Upper lobe of left lung (tissue), 6 donors: ENCODE measurements at regions not wholly inside any gene's neighbourhood (a gene's known extent, or its start where the extent isn't known, plus 50 kb on each side); places are given as distances from the start of the nearest gene placed in this dataset.
"Not testable (repeated sequence)": the region's sequence is repeated elsewhere in the genome, so short reads cannot be mapped to it uniquely, and the experiment has no call there.

Experiments
- ATAC-seq, 2 donors: fragments of 200-7000 bp; cut with Tn5 transposase; one replicate each; pipeline ENCODE4 v1.9.1; 2022; ENCODE audit warnings: mild to moderate bottlenecking in 2 of 2, moderate library complexity in 2 of 2; ENCODE audit not compliant: low FRiP score in 2 of 2
- DNase-seq, 2 donors: peaks; one replicate each; pipeline ENCODE4 v3.0.0-alpha.2; 2019 to 2020
- H3K27ac ChIP-seq, 4 donors: fragments of 200-600 bp; sonication (generic); one replicate each; pipeline ENCODE4 v1.5.1; 2016 to 2019
- H3K27me3 ChIP-seq, 4 donors: fragments of 200-600 bp; sonication (generic); one replicate each; pipeline ENCODE4 v1.5.1; 2017 to 2019
- H3K36me3 ChIP-seq, 4 donors: fragments of 200-600 bp; sonication (generic); one replicate each; pipeline ENCODE4 v1.5.1; 2016 to 2019
- H3K4me1 ChIP-seq, 4 donors: fragments of 200-600 bp; sonication (generic); one replicate each; pipeline ENCODE4 v1.5.1; 2018 to 2019
- H3K4me3 ChIP-seq, 4 donors: fragments of 200-600 bp; sonication (generic); one replicate each; pipeline ENCODE4 v1.5.1; 2017 to 2019; ENCODE audit warnings: mild to moderate bottlenecking in 2 of 4, moderate library complexity in 1 of 4
- H3K9me3 ChIP-seq, 4 donors: fragments of 200-600 bp; sonication (generic); one replicate each; pipeline ENCODE4 v1.5.1; 2018 to 2019
- POLR2A ChIP-seq, 4 donors: fragments of 450-650 bp; IDR thresholded peaks; one replicate each; pipeline ENCODE4 v1.5.1; 2016 to 2017; ENCODE audit warnings: antibody characterized with exemption in 4 of 4, mild to moderate bottlenecking in 2 of 4
- WGBS, 2 donors: methylation state at CpG; one replicate each; pipeline ENCODE4 v1.1.5; 2017 to 2018; 5-methylcytosine and 5-hydroxymethylcytosine counted together
- donor health status: DM: no; HTN: no; CAD: no; lungs with moderate emphysema.
- donor health status: DM: no; HTN: yes; CAD: no; lungs with severe emphysema.

DNA sequence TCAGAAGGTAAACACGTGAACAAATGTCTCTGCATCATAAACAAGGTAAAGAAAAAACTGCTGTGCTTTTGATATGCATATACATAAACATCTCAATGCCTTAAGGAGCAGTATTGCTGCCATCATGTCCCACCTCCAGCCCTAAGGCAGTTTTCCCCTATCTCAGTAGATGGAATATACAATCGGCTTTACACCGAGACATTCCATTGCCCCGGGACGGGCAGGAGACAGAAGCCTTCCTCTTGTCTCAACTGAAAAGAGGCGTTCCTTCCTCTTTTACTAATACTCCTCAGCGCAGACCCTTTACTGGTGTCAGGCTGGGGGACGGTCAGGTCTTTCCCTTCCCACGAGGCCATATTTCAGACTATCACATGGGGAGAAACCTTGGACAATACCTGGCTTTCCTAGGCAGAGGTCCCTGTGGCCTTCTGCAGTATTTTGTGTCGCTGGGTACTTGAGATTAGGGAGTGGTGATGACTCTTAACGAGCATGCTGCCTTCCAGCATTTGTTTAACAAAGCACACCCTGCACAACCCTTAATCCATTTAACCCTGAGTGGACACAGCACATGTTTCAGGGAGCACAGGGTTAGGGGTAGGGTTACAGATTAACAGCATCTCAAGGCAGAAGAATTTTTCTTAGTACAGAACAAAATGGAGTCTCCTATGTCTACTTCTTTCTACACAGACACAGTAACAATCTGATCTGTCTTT, 65.4 kb downstream of the RBM11 start:
- Histone ChIP-seq H3K27ac (peak overlapping the region; percentile 48 to 72 (median 55)), H3K4me3 (peak overlapping the region in 3 of 4 donors; percentile 5 to 30 (median 25))
- not testable (repeated sequence) for H3K36me3 ChIP-seq, H3K4me1 ChIP-seq, ATAC-seq, H3K27me3 ChIP-seq, H3K9me3 ChIP-seq
- peak in 1 of 2 donors; percentile 37 for DNase-seq
- 16 to 26% methylated on average over 9 to 11 of the region's 11 CpGs for WGBS, 2 donors
- TF ChIP-seq POLR2A (IDR thresholded peaks at IDR 0.05) = peak in 1 of 4 donors; percentile 15
